HEK293 (cell line): ENCODE measurements at regions not wholly inside any gene's neighbourhood (a gene's known extent, or its start where the extent isn't known, plus 50 kb on each side); places are given as distances from the start of the nearest gene placed in this dataset.

Experiments used
- CTCF ChIA-PET: fragments of 350-600 bp; formaldehyde crosslinking; extraction: SDS; loops from one replicate; lab custom pipeline; 2021; ENCODE audit warnings: antibody characterized with exemption; lab: Yijun Ruan, JAX
- POLR2A ChIA-PET: fragments of 300-600 bp; formaldehyde crosslinking; extraction: SDS; loops from one replicate; lab custom pipeline; 2020; ENCODE audit warnings: antibody characterized with exemption, inconsistent platforms; lab: Yijun Ruan, JAX
- H3K27ac ChIP-seq: fragments of 200-500 bp; sonication (Bioruptor generic); 2 replicates; pipeline ENCODE4 v1.5.1; 2014; ENCODE audit warnings: low read depth, low read length, control low read depth, inconsistent platforms; ENCODE audit errors: extremely low read depth
- H3K36me3 ChIP-seq, 2 experiments: fragments of 200-500 bp in 1 of 2; sonication (Bioruptor generic) in 1 of 2; 1 replicate in 1 of 2; 2 replicates in 1 of 2; pipeline ENCODE4 v1.5.1; 2014 to 2017; ENCODE audit warnings: inconsistent platforms in 2 of 2, low read length in 2 of 2; ENCODE audit not compliant: control insufficient read depth in 2 of 2, insufficient read depth in 1 of 2
- H3K4me1 ChIP-seq: fragments of 200-500 bp; sonication (Bioruptor generic); 2 replicates; pipeline ENCODE4 v1.5.1; 2014; ENCODE audit warnings: mild to moderate bottlenecking, low read length, inconsistent platforms; ENCODE audit not compliant: control insufficient read depth, insufficient read depth
- H3K4me3 ChIP-seq: 2 replicates; pipeline ENCODE4 v1.5.1; 2011; ENCODE audit warnings: low read depth, mild to moderate bottlenecking, control low read depth, low read length, moderate library complexity
- H3K9me3 ChIP-seq: fragments of 200-500 bp; sonication (Bioruptor generic); 2 replicates; pipeline ENCODE4 v1.5.1; 2014; ENCODE audit warnings: low read depth, low read length, inconsistent platforms; ENCODE audit not compliant: control insufficient read depth, insufficient read depth
- HOXC10 ChIP-seq: sonication (generic); formaldehyde crosslinking; IDR thresholded peaks from 2 replicates; pipeline ENCODE4 v1.8.1; 2023; ENCODE audit warnings: mild to moderate bottlenecking, missing genetic modification reagents
- KLF17 ChIP-seq: fragments of 450-650 bp; formaldehyde crosslinking; IDR thresholded peaks from 2 replicates; pipeline ENCODE4 v1.5.1; 2016; ENCODE audit warnings: missing biosample characterization, missing genetic modification characterization
- MEIS1 ChIP-seq: sonication (generic); formaldehyde crosslinking; IDR thresholded peaks from 2 replicates; pipeline ENCODE4 v1.8.1; 2022; ENCODE audit warnings: missing genetic modification reagents, mild to moderate bottlenecking, borderline replicate concordance
- MYNN ChIP-seq: fragments of 450-650 bp; formaldehyde crosslinking; IDR thresholded peaks from 2 replicates; pipeline ENCODE4 v1.5.1; 2016; ENCODE audit warnings: missing biosample characterization, missing genetic modification characterization, borderline replicate concordance
- OSR2 ChIP-seq: fragments of 450-650 bp; formaldehyde crosslinking; IDR thresholded peaks from 2 replicates; pipeline ENCODE4 v1.5.1; 2016; ENCODE audit warnings: missing biosample characterization, missing genetic modification characterization
- OVOL3 ChIP-seq: fragments of 450-650 bp; formaldehyde crosslinking; IDR thresholded peaks from 2 replicates; pipeline ENCODE4 v1.5.1; 2016; ENCODE audit warnings: missing biosample characterization, missing genetic modification characterization
- SP3 ChIP-seq: fragments of 450-650 bp; formaldehyde crosslinking; IDR thresholded peaks from 2 replicates; pipeline ENCODE4 v1.5.1; 2016; ENCODE audit warnings: missing biosample characterization, missing genetic modification characterization
- ZFP37 ChIP-seq: fragments of 450-650 bp; formaldehyde crosslinking; IDR thresholded peaks from 2 replicates; pipeline ENCODE4 v1.5.1; 2016; ENCODE audit warnings: missing biosample characterization, missing genetic modification characterization
- ZFP69B ChIP-seq: fragments of 450-650 bp; formaldehyde crosslinking; IDR thresholded peaks from 2 replicates; pipeline ENCODE4 v1.5.1; 2016; ENCODE audit warnings: missing biosample characterization, missing genetic modification characterization
- ZNF223 ChIP-seq: fragments of 450-650 bp; formaldehyde crosslinking; IDR thresholded peaks from 2 replicates; pipeline ENCODE4 v1.5.1; 2016; ENCODE audit warnings: missing biosample characterization, missing genetic modification characterization
- ZNF239 ChIP-seq: fragments of 450-650 bp; formaldehyde crosslinking; IDR thresholded peaks from 2 replicates; pipeline ENCODE4 v1.5.1; 2016; ENCODE audit warnings: missing biosample characterization, missing genetic modification characterization
- ZNF26 ChIP-seq: fragments of 450-650 bp; formaldehyde crosslinking; IDR thresholded peaks from 2 replicates; pipeline ENCODE4 v1.5.1; 2016; ENCODE audit warnings: missing biosample characterization, missing genetic modification characterization
- ZNF423 ChIP-seq: fragments of 450-650 bp; formaldehyde crosslinking; IDR thresholded peaks from 2 replicates; pipeline ENCODE4 v1.5.1; 2016; ENCODE audit warnings: missing biosample characterization, missing genetic modification characterization
- ZNF548 ChIP-seq: fragments of 450-650 bp; formaldehyde crosslinking; IDR thresholded peaks from 2 replicates; pipeline ENCODE4 v1.5.1; 2016; ENCODE audit warnings: missing biosample characterization, missing genetic modification characterization
- ZNF549 ChIP-seq: fragments of 450-650 bp; IDR thresholded peaks from 2 replicates; pipeline ENCODE4 v1.5.1; 2018; ENCODE audit warnings: missing biosample characterization, missing genetic modification characterization, mild to moderate bottlenecking, inconsistent platforms, moderate library complexity
- ZNF600 ChIP-seq: fragments of 450-650 bp; formaldehyde crosslinking; IDR thresholded peaks from 2 replicates; pipeline ENCODE4 v1.5.1; 2016; ENCODE audit warnings: missing biosample characterization, missing genetic modification characterization
- ZNF654 ChIP-seq: fragments of 450-650 bp; formaldehyde crosslinking; IDR thresholded peaks from 2 replicates; pipeline ENCODE4 v1.5.1; 2016; ENCODE audit warnings: low read depth, missing biosample characterization, missing genetic modification characterization
- ZNF664 ChIP-seq: fragments of 450-650 bp; formaldehyde crosslinking; IDR thresholded peaks from 2 replicates; pipeline ENCODE4 v1.5.1; 2016; ENCODE audit warnings: missing biosample characterization, missing genetic modification characterization
- ZNF707 ChIP-seq: fragments of 450-650 bp; formaldehyde crosslinking; IDR thresholded peaks from 2 replicates; pipeline ENCODE4 v1.5.1; 2016; ENCODE audit warnings: missing biosample characterization, missing genetic modification characterization
- ZNF791 ChIP-seq: fragments of 450-650 bp; formaldehyde crosslinking; IDR thresholded peaks from 2 replicates; pipeline ENCODE4 v1.5.1; 2016; ENCODE audit warnings: missing biosample characterization, missing genetic modification characterization
- ZNF830 ChIP-seq: fragments of 450-650 bp; IDR thresholded peaks from 2 replicates; pipeline ENCODE4 v1.5.0; 2018; ENCODE audit warnings: missing biosample characterization, missing genetic modification characterization, low read depth, mild to moderate bottlenecking, moderate library complexity
- ZNF843 ChIP-seq: fragments of 450-650 bp; formaldehyde crosslinking; IDR thresholded peaks from 2 replicates; pipeline ENCODE4 v1.5.1; 2016; ENCODE audit warnings: missing biosample characterization, missing genetic modification characterization
- TF ChIP-seq, protein P1 (sequence below): IDR thresholded peaks from 2 replicates; pipeline ENCODE4 v1.6.1; 2011; ENCODE audit warnings: mild to moderate bottlenecking, low read depth, low read length, borderline replicate concordance
- TF ChIP-seq, protein P2 (sequence below): fragments of 450-650 bp; formaldehyde crosslinking; IDR thresholded peaks from 2 replicates; pipeline ENCODE4; 2016; ENCODE audit warnings: missing biosample characterization, missing genetic modification characterization
- TF ChIP-seq, protein P3 (sequence below): fragments of 450-650 bp; formaldehyde crosslinking; IDR thresholded peaks from 2 replicates; pipeline ENCODE4 v1.5.1; 2016; ENCODE audit warnings: missing biosample characterization, missing genetic modification characterization
- TF ChIP-seq, protein P4 (sequence below): fragments of 450-650 bp; IDR thresholded peaks from 2 replicates; pipeline ENCODE4 v1.5.1; 2018; ENCODE audit warnings: missing biosample characterization, mild to moderate bottlenecking, missing genetic modification characterization
- TF ChIP-seq, protein P5 (sequence below): fragments of 450-650 bp; formaldehyde crosslinking; IDR thresholded peaks from 2 replicates; pipeline ENCODE4 v1.5.1; 2016; ENCODE audit warnings: missing biosample characterization, missing genetic modification characterization

- Histone ChIP-seq H3K4me1 (no peaks in the 10 kb centered on the region), H3K36me3 (no peaks in the 10 kb centered on the region), H3K27ac (no peak overlapping the region), H3K9me3 (no peaks in the 10 kb centered on the region), H3K4me3 (no peak overlapping the region)
- CTCF ChIA-PET = no interaction called here
- POLR2A ChIA-PET = no interaction called here
- TF ChIP-seq, protein P1, sequence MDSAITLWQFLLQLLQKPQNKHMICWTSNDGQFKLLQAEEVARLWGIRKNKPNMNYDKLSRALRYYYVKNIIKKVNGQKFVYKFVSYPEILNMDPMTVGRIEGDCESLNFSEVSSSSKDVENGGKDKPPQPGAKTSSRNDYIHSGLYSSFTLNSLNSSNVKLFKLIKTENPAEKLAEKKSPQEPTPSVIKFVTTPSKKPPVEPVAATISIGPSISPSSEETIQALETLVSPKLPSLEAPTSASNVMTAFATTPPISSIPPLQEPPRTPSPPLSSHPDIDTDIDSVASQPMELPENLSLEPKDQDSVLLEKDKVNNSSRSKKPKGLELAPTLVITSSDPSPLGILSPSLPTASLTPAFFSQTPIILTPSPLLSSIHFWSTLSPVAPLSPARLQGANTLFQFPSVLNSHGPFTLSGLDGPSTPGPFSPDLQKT = no peak
- TF ChIP-seq ZNF843 (tag by site-specific recombination) (no peak), KLF17 (tag by site-specific recombination) (no peak), ZNF654 (tag by site-specific recombination) (no peak), HOXC10 (CRISPR knock-in tag) (no peak), SP3 (tag by site-specific recombination) (no peak), ZNF548 (tag by site-specific recombination) (no peak), MYNN (tag by site-specific recombination) (no peak), ZNF423 (no peak), OSR2 (tag by site-specific recombination) (no peak), ZNF830 (no peak)
- TF ChIP-seq, protein P2, sequence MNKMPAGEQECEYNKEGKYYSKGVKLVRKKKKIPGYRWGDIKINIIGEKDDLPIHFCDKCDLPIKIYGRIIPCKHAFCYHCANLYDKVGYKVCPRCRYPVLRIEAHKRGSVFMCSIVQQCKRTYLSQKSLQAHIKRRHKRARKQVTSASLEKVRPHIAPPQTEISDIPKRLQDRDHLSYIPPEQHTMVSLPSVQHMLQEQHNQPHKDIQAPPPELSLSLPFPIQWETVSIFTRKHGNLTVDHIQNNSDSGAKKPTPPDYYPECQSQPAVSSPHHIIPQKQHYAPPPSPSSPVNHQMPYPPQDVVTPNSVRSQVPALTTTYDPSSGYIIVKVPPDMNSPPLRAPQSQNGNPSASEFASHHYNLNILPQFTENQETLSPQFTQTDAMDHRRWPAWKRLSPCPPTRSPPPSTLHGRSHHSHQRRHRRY (tag by site-specific recombination) = no peak
- TF ChIP-seq, protein P3, sequence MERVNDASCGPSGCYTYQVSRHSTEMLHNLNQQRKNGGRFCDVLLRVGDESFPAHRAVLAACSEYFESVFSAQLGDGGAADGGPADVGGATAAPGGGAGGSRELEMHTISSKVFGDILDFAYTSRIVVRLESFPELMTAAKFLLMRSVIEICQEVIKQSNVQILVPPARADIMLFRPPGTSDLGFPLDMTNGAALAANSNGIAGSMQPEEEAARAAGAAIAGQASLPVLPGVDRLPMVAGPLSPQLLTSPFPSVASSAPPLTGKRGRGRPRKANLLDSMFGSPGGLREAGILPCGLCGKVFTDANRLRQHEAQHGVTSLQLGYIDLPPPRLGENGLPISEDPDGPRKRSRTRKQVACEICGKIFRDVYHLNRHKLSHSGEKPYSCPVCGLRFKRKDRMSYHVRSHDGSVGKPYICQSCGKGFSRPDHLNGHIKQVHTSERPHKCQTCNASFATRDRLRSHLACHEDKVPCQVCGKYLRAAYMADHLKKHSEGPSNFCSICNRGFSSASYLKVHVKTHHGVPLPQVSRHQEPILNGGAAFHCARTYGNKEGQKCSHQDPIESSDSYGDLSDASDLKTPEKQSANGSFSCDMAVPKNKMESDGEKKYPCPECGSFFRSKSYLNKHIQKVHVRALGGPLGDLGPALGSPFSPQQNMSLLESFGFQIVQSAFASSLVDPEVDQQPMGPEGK (tag by site-specific recombination) = no peak
These were observed 310.0 kb downstream of the BTG1 start for GRCh38 chr12:91835693-91836092.

GRCh38 chr12:91833780-91834359 is 311.8 kb downstream of the BTG1 start:
- H3K4me3 ChIP-seq = no peak overlapping the region
- no peaks in the 10 kb centered on the region for H3K36me3 ChIP-seq
- no peaks in the 10 kb centered on the region for H3K9me3 ChIP-seq
- CTCF ChIA-PET = interaction anchor here (0.9 kb wide), 1 partner anchor 313 kb away, joined by 4 read pairs; no protein-coding TSS in a partner anchor
- POLR2A ChIA-PET = no interaction called here
- no peaks in the 10 kb centered on the region for H3K4me1 ChIP-seq
- TF ChIP-seq ZNF549 (tag by site-specific recombination) (no peak), ZNF239 (tag by site-specific recombination) (no peak), ZFP37 (tag by site-specific recombination) (no peak), ZNF223 (tag by site-specific recombination) (no peak), MEIS1 (CRISPR knock-in tag) (no peak), ZNF791 (tag by site-specific recombination) (no peak), ZNF664 (tag by site-specific recombination) (no peak), OVOL3 (tag by site-specific recombination) (no peak), ZNF600 (tag by site-specific recombination) (no peak), ZNF707 (tag by site-specific recombination) (no peak), ZFP69B (tag by site-specific recombination) (no peak), ZNF26 (no peak)
- TF ChIP-seq, protein P4, sequence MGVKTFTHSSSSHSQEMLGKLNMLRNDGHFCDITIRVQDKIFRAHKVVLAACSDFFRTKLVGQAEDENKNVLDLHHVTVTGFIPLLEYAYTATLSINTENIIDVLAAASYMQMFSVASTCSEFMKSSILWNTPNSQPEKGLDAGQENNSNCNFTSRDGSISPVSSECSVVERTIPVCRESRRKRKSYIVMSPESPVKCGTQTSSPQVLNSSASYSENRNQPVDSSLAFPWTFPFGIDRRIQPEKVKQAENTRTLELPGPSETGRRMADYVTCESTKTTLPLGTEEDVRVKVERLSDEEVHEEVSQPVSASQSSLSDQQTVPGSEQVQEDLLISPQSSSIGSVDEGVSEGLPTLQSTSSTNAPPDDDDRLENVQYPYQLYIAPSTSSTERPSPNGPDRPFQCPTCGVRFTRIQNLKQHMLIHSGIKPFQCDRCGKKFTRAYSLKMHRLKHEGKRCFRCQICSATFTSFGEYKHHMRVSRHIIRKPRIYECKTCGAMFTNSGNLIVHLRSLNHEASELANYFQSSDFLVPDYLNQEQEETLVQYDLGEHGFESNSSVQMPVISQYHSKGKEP (tag by site-specific recombination) = no peak
- TF ChIP-seq, protein P5, sequence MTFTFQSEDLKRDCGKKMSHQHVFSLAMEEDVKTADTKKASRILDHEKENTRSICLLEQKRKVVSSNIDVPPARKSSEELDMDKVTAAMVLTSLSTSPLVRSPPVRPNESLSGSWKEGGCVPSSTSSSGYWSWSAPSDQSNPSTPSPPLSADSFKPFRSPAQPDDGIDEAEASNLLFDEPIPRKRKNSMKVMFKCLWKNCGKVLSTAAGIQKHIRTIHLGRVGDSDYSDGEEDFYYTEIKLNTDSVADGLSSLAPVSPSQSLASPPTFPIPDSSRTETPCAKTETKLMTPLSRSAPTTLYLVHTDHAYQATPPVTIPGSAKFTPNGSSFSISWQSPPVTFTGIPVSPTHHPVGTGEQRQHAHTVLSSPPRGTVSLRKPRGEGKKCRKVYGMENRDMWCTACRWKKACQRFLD (tag by site-specific recombination) = no peak
- H3K27ac ChIP-seq = no peak overlapping the region
